Loucy (cell line): ENCODE measurements at regions not wholly inside any gene's neighbourhood (a gene's known extent, or its start where the extent isn't known, plus 50 kb on each side); places are given as distances from the start of the nearest gene placed in this dataset.

Source experiments
- CTCF ChIP-seq: fragments of 200-600 bp; sonication (generic); conservative IDR thresholded peaks from 2 replicates; pipeline ENCODE4 v1.5.1; 2014; ENCODE audit warnings: mild to moderate bottlenecking, antibody characterized with exemption, low read length
- EZH2phosphoT487 ChIP-seq: fragments of 200-600 bp; IDR thresholded peaks from 2 replicates; pipeline ENCODE4 v1.6.1; 2018; ENCODE audit warnings: antibody characterized with exemption, mild to moderate bottlenecking, moderate library complexity, borderline replicate concordance

- no peak for TF ChIP-seq CTCF
- TF ChIP-seq EZH2phosphoT487: no peak
Observed at GRCh38 chr2:184413221-184413620, 185.1 kb upstream of the ZNF804A start.
